GM12875 (cell line): ENCODE measurements at regions not wholly inside any gene's neighbourhood (a gene's known extent, or its start where the extent isn't known, plus 50 kb on each side); places are given as distances from the start of the nearest gene placed in this dataset.

Source experiments
- H3K4me3 ChIP-seq: one replicate; pipeline ENCODE4 v1.5.1; 2011; ENCODE audit warnings: low read depth, low read length, control low read depth
- CTCF ChIP-seq: IDR thresholded peaks from 2 replicates; pipeline ENCODE4 v1.5.1; 2011; ENCODE audit warnings: low read depth, mild to moderate bottlenecking, control low read depth, inconsistent platforms, low read length, moderate library complexity, borderline replicate concordance; ENCODE audit not compliant: insufficient read depth

- no peak for TF ChIP-seq CTCF
- H3K4me3 ChIP-seq: no peak overlapping the region
Measured at GRCh38 chr4:22021106-22021505, 72.5 kb upstream of the KCNIP4 start.

- TF ChIP-seq CTCF: no peak
- H3K4me3 ChIP-seq: no peak overlapping the region
Measured at GRCh38 chr4:22020129-22020528, 71.6 kb upstream of the KCNIP4 start.

GRCh38 chr4:22019676-22020075, 71.1 kb upstream of the KCNIP4 start:
- TF ChIP-seq CTCF: no peak
- H3K4me3 ChIP-seq: no peak overlapping the region

- H3K4me3 ChIP-seq: no peak overlapping the region
- no peak for TF ChIP-seq CTCF
Measured at GRCh38 chr4:22014222-22014741, 65.7 kb upstream of the KCNIP4 start.

GRCh38 chr4:22003878-22004277, 55.3 kb upstream of the KCNIP4 start:
- TF ChIP-seq CTCF: no peak
- H3K4me3 ChIP-seq: no peak overlapping the region
